Left lobe of liver (tissue), 2 donors: ENCODE measurements at regions not wholly inside any gene's neighbourhood (a gene's known extent, or its start where the extent isn't known, plus 50 kb on each side); places are given as distances from the start of the nearest gene placed in this dataset.
"Not testable (repeated sequence)": the region's sequence is repeated elsewhere in the genome, so short reads cannot be mapped to it uniquely, and the experiment has no call there.

Experiments
- ATAC-seq: fragments of 200-7000 bp; cut with Tn5 transposase; one replicate; pipeline ENCODE4 v1.9.1; 2020; ENCODE audit warnings: mild to moderate bottlenecking, moderate library complexity
- DNase-seq: peaks from one replicate; pipeline ENCODE4 v3.0.0-alpha.2; 2020; ENCODE audit warnings: low spot score
- donor health status: DM: no; HTN: no; CAD: no; lungs with moderate emphysema.
- donor health status: DM: no; HTN: yes; CAD: no.

GRCh38 chr13:99074693-99075092, 96.8 kb upstream of the DOCK9 start:
- no peak for ATAC-seq
- DNase-seq: no peak

GRCh38 chr13:99075268-99076191, 97.7 kb upstream of the DOCK9 start:
- no peak for DNase-seq
- ATAC-seq: peak; percentile 20

DNA sequence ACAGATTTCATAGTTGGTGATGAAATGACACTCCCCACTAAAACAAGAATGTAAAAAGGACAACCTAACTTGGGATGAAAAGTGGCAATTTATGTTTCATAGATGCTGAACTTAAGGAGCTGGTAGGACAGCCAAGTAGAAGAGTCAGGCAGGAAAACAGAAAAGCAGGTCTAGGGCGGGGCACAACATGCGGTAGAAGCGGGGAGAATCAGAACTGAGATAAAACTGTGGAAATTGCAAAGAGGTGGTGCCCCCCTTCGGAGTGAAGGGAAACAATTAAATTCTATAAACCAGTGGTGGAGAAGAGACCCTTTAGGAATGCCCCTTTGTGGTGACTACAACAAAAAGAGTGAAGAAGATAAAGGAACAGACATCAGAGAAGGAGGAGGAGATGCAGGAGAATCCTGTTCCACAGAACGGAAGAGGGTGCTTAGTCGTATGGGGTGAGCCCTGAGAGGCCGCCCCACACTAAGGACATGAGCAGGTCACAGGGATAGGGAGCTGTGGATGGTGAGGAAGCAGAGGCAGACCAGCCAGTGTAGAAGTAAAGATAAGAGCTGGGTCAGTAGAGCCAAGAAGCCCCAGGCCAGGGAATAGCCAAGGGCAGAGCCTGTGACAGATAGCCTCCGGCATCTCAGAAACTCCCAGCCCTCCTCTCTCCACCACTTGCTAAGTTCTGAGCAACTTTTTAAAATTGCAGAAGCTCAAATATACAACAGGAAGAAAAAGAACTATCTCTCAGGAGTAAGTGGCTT, 100.3 kb upstream of the DOCK9 start:
- ATAC-seq: no peak

DNA sequence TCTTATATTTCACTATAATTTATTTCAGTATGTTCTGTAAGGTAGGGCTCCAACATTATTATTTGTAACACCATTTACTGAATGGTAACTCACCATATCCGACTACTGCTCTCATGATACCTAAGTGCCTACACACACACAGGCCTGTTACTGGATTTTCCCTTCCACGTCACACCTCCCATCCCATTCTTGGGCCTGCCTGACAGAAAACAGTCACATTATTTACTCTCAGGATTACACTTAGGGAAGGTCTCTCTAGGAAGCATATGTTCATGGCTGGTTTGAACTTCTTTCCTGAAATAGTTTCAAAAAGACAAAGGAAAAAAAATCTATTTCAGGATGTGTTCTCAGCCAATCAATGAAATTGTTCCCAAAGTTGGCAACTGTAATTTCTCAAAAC, 102.3 kb upstream of the DOCK9 start:
- DNase-seq (no peak), ATAC-seq (no peak)

More for the DNA sequence above, 100.3 kb upstream of the DOCK9 start:
- no peak for DNase-seq

DNA sequence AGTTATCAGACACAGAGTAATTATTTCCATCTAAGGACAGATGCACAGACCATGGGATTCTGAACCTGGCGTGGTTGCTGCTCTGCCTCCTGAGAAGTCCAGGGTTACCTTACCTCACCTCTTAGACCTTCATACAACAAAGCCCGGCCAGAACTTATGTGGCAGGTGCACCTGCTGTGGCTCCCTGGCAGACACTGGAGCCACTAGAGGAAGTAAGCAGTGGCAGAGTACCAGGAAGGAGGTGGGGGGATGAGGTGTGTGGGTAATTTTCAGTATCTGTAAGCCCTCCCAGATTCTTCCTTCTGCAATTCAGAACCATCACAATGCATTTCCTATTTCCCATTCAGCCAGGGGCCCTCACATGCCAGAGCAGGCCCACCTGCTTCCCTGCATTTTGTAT, 106.1 kb upstream of the DOCK9 start:
- ATAC-seq: no peak
- DNase-seq: no peak

GRCh38 chr13:99085139-99085807, 107.4 kb upstream of the DOCK9 start:
- ATAC-seq (no peak), DNase-seq (no peak)

DNA sequence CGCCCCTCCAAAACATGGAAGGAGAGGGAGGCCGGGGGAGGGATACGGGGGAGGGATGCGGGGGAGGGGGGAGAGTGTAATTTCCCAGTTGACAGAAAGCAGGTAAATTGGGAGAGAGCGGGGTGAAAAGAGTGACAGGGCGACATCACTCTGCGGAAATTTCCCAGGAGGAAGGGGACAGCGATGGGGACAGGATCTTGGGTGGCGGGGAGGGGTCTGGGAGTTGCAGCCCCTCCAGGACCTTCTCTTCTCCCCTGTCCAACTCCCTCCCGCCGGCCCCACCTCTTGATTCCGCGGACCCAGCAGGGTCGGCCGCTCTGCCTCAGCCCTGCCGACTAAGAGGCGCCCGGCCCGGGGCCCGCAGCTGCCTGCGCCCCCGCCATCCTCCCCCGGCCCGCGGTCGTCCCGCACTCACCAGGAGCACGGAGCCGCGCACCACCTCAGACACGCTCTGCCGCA, 108.0 kb upstream of the DOCK9 start:
- ATAC-seq (no peak), DNase-seq (no peak)

DNA sequence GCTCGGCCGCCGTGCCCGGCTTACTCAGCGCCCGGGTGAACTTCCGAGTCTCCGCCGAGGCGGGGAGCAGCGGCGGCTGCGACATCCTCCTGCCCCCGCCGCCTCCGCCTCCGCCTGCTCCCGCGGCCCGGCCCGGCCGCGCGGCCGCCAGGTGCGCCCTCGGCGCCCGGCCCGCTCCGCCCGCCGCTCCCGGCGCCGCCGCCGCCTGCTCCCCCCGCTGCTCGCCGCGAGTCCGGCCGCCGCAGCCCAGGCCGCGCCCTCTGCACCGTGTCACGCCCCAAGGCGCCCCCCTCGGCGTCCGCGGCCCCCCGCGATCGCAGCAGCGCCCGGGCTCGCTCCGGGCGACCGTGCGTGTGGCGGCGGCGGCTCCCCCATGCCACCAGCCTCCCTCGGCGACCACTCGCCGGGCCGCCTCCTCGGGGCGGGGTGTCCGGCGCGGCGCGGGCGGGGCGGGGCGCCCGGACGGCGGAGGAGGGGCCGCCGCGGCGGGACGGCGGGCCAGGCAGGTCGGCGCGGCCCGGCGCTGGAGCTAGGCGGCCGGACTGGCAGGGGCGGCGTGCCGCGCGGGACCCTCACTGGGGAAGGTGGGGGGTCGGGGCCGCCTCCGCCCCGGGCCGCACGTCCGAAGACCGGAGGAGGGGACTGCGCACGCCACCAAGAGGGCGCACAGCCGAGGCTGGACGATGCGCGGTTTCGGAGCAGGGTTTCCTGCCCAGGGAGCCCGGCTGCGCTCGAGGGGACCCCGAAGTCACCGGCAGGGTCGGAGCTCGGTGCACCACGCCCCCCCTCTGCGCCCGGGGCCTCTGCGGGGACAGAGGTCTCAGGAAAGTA, 108.6 kb upstream of the DOCK9 start:
- peak; percentile 71 for DNase-seq
- peak; percentile 73 for ATAC-seq

GRCh38 chr13:99087098-99087953, 109.5 kb upstream of the DOCK9 start:
- ATAC-seq: peak; percentile 90
- DNase-seq: peak; percentile 93

- DNase-seq: no peak
- ATAC-seq: peak; percentile 34
Measured at GRCh38 chr13:99087954-99088491, 110.2 kb upstream of the DOCK9 start.

DNA sequence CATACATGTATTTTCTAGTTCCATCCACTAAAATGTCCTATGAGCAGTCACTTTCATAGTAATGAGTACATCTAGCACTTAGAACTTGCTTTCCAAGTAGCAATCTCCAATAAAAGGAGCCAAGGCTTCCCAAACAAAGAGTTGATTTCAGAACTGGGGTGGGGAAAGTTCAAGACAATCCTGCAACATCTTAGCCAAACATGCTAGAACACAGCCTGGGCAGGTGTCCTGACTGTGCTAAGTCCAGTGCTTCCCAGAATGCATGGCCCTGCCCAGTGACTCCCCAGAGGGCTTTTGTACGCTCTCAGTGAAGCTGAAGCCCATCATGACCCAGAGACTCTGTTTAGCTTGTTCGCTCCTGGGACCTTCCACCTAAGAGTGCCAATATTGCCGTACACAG, 106.7 kb upstream of the UBAC2 start:
- ATAC-seq (no peak), DNase-seq (no peak)

DNA sequence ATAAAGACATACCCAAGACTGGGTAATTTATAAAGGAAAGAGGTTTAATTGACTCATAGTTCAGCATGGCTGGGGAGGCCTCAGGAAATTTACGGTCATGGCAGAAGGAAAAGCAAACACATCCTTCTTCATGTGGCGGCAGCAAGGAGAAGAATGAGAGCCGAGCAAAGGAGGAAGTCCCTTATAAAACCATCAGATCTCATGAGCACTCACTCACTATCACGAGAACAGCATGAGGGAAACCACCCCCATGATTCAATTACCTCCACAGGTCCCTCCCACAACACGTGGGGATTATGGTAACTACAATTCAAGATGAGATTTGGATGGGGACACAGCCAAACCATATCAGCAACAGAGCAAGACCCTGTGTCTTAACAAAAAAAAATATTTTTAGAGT, 98.8 kb upstream of the UBAC2 start:
- DNase-seq, ATAC-seq: not testable (repeated sequence)

- no peak for DNase-seq
- ATAC-seq: no peak
Measured at GRCh38 chr13:99103536-99103935, 97.1 kb upstream of the UBAC2 start.

DNA sequence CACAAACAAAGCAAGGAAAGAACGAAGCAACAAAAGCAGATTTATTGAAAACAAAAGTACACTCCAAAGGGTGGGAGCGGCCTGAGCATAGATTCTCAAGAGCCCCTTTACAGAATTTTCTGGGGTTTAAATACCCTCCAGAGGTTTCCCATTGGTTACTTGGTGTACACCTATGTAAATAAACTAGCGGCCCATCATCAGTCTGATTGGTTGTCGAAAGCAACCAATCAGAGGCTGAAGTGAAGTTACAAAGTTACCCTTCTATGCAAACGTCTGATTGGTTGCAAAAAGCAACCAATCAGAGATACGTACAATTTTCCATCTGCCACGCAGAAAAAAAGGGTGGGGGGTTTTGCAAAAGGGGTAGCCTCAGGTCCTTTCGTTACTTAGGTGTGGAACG, 96.3 kb upstream of the UBAC2 start:
- DNase-seq (no peak), ATAC-seq (no peak)

GRCh38 chr13:99105160-99105559, 95.5 kb upstream of the UBAC2 start:
- DNase-seq: peak; percentile 52
- ATAC-seq: peak; percentile 99

GRCh38 chr13:99113351-99113750, 87.3 kb upstream of the UBAC2 start:
- ATAC-seq (no peak), DNase-seq (no peak)

- no peak for ATAC-seq
- no peak for DNase-seq
Measured at GRCh38 chr13:99118179-99118578, 82.5 kb upstream of the UBAC2 start.

GRCh38 chr13:99119656-99120055, 81.0 kb upstream of the UBAC2 start:
- ATAC-seq: no peak
- DNase-seq: no peak

DNA sequence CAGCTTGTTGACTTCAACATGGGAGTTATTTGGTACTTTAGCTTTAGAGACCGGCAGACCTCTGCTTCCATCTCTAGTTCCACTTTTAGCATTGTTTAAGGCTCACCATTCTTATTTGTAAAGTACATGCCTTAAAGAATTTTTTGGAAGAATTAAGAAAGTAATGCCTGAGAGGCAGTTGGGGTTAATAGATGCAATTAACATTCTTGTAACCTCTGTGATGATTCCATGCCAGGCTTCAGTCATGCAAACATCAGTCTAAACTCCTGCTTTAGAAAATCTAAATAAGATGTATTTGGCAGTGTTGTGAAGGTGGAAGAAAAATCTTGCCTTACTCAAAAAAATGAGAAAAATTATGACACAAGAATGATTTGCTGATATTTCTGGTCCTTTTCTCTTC, 79.9 kb upstream of the UBAC2 start:
- DNase-seq (no peak), ATAC-seq (no peak)
